ENCODE measurements at regions not wholly inside any gene's neighbourhood (a gene's known extent, or its start where the extent isn't known, plus 50 kb on each side); places are given as distances from the start of the nearest gene placed in this dataset.

- TF ChIP-seq SIN3A (IDR thresholded peaks at IDR 0.05; ENCODE audit: borderline replicate concordance in 2 of 2, control insufficient read depth in 1 of 2, low read depth in 2 of 2, low read length in 2 of 2) (no peak), EHMT2 (IDR thresholded peaks at IDR 0.05) (no peak)
These were observed 1919.8 kb downstream of the SUCLG1 start (continued) for GRCh38 chr2:82539280-82539621.

GRCh38 chr2:82538590-82539279 is 1920.3 kb downstream of the SUCLG1 start:
- H2AFZ ChIP-seq (ENCODE audit: low read depth, low read length): no peak overlapping the region
- no peak overlapping the region for H3K9ac ChIP-seq (ENCODE audit: insufficient read depth in 1 of 2, low read depth in 2 of 2, low read length in 2 of 2)
- H3K9me3 ChIP-seq (replicated peaks; ENCODE audit: control insufficient read depth, insufficient read depth, low read depth, low read length): no peaks in the 10 kb centered on the region; the same call in 1 of the 2 replicates
- H3K4me2 ChIP-seq (ENCODE audit: insufficient read depth, low read length): no peak overlapping the region
- BruUV-seq (replicated peaks): no TSS peak
- no peaks in the 10 kb centered on the region for H3K27me3 ChIP-seq (ENCODE audit: control insufficient read depth in 2 of 2, insufficient read depth in 2 of 2, low read length in 2 of 2)
- POLR2A ChIA-PET: no interaction called here
- no peak for ATAC-seq
- TF ChIP-seq KDM4B (IDR thresholded peaks at IDR 0.05; ENCODE audit: borderline replicate concordance in 2 of 2, low read depth in 1 of 2) (no peak), POU5F1 (IDR thresholded peaks at IDR 0.05; ENCODE audit: borderline replicate concordance, low read depth, low read length, partially characterized antibody) (no peak), ZNF445 (CRISPR knock-in tag; IDR thresholded peaks at IDR 0.05; ENCODE audit: low read depth) (no peak), ZNF583 (CRISPR knock-in tag; IDR thresholded peaks at IDR 0.05) (no peak), NR3C1 (CRISPR knock-in tag; IDR thresholded peaks at IDR 0.05) (no peak), BRD9 (IDR thresholded peaks at IDR 0.05; ENCODE audit: low read depth, partially characterized antibody) (no peak), ARID1B (IDR thresholded peaks at IDR 0.05) (no peak), HNRNPK (IDR thresholded peaks at IDR 0.05; ENCODE audit: low read depth, low read length, poor library complexity, severe bottlenecking) (no peak), MXD1 (CRISPR knock-in tag; IDR thresholded peaks at IDR 0.05; ENCODE audit: borderline replicate concordance, poor library complexity, severe bottlenecking) (no peak), NFIX (CRISPR knock-in tag; IDR thresholded peaks at IDR 0.05; ENCODE audit: low read depth) (no peak), MTF1 (CRISPR knock-in tag; IDR thresholded peaks at IDR 0.05; ENCODE audit: borderline replicate concordance) (no peak), TCF3 (CRISPR knock-in tag; IDR thresholded peaks at IDR 0.05) (no peak), CBFA2T2 (conservative IDR thresholded peaks at IDR 0.05) (no peak)
- H3K4me3 ChIP-seq: no peak overlapping the region
- no peaks in the 10 kb centered on the region for H3K4me1 ChIP-seq (replicated peaks in 1 of 2; ENCODE audit: control insufficient read depth in 2 of 2, insufficient read depth in 2 of 2, low read length in 2 of 2)
- WGBS (ENCODE audit: insufficient coverage, low coverage, missing lambda C conversion rate): 0% methylated on average over 1 of the region's 1 CpG
- in situ Hi-C loops (cut with MboI): no loop called here
- no peaks in the 10 kb centered on the region for H3K9me1 ChIP-seq (ENCODE audit: control insufficient read depth, insufficient read depth, low read length)
- intact Hi-C loops (cut with micrococcal nuclease): no loop called here
- H3K27ac ChIP-seq (ENCODE audit: extremely low read depth, low read depth, low read length): no peak overlapping the region
- H4K20me1 ChIP-seq (replicated peaks; ENCODE audit: control insufficient read depth, insufficient read depth, low read length): no peaks in the 10 kb centered on the region
- FAIRE-seq: no peak
- no peaks in the 10 kb centered on the region for H3K36me3 ChIP-seq (ENCODE audit: control insufficient read depth, insufficient read depth, low read length)
- DNase-seq (ENCODE audit: extremely low read depth in 1 of 4, low spot score in 3 of 4): no peak
- H3K79me2 ChIP-seq (ENCODE audit: control insufficient read depth, insufficient read depth, low read length): no peaks in the 10 kb centered on the region
- CTCF ChIA-PET (ENCODE audit: low intra/inter-chr PET ratio): no interaction called here
